SK-N-SH treated with all-trans-retinoic acid at 6 μM for 48 hours (cell line): ENCODE measurements at regions not wholly inside any gene's neighbourhood (a gene's known extent, or its start where the extent isn't known, plus 50 kb on each side); places are given as distances from the start of the nearest gene placed in this dataset.

ENCODE experiments used
- ARNTL ChIP-seq: fragments of 450-650 bp; formaldehyde crosslinking; IDR thresholded peaks from 2 replicates; pipeline ENCODE4 v1.5.0; 2020; ENCODE audit warnings: low read depth, mild to moderate bottlenecking, moderate library complexity, borderline replicate concordance
- BACH2 ChIP-seq: fragments of 250-450 bp; sonication (Bioruptor Pico); IDR thresholded peaks from 2 replicates; pipeline ENCODE4 v1.9.0; 2021; ENCODE audit warnings: mild to moderate bottlenecking, borderline replicate concordance
- GLIS3 ChIP-seq: fragments of 250-450 bp; sonication (Bioruptor Pico); IDR thresholded peaks from 2 replicates; pipeline ENCODE4 v1.5.0; 2020; ENCODE audit warnings: mild to moderate bottlenecking, moderate library complexity
- POU6F1 ChIP-seq: fragments of 250-450 bp; sonication (Bioruptor Pico); IDR thresholded peaks from 2 replicates; pipeline ENCODE4 v1.8.0; 2021; ENCODE audit warnings: low read depth, mild to moderate bottlenecking, moderate library complexity, borderline replicate concordance
- RARB ChIP-seq: fragments of 250-450 bp; sonication (Bioruptor Pico); IDR thresholded peaks from 2 replicates; pipeline ENCODE4 v1.8.0; 2021; ENCODE audit warnings: mild to moderate bottlenecking, moderate library complexity
- SNAI2 ChIP-seq: fragments of 250-450 bp; sonication (Bioruptor Pico); IDR thresholded peaks from 2 replicates; pipeline ENCODE4 v1.5.0; 2020; ENCODE audit warnings: mild to moderate bottlenecking, moderate library complexity
- TOX ChIP-seq: fragments of 250-450 bp; sonication (Bioruptor Pico); IDR thresholded peaks from 2 replicates; pipeline ENCODE4 v1.8.0; 2021; ENCODE audit warnings: mild to moderate bottlenecking, moderate library complexity, borderline replicate concordance
- TSHZ2 ChIP-seq: fragments of 250-450 bp; sonication (Bioruptor Pico); IDR thresholded peaks from 2 replicates; pipeline ENCODE4 v1.5.0; 2020; ENCODE audit warnings: mild to moderate bottlenecking, moderate library complexity
- ZFP30 ChIP-seq: fragments of 450-650 bp; formaldehyde crosslinking; IDR thresholded peaks from 2 replicates; pipeline ENCODE4 v1.5.0; 2022; ENCODE audit warnings: mild to moderate bottlenecking, moderate library complexity
- TF ChIP-seq, protein P1 (sequence below): fragments of 250-450 bp; sonication (Bioruptor Pico); IDR thresholded peaks from 2 replicates; pipeline ENCODE4 v1.8.0; 2020; ENCODE audit warnings: mild to moderate bottlenecking, moderate library complexity, borderline replicate concordance
- TF ChIP-seq, protein P2 (sequence below): fragments of 250-450 bp; sonication (Bioruptor Pico); IDR thresholded peaks from 2 replicates; pipeline ENCODE4 v1.5.1; 2020; ENCODE audit warnings: low read depth, mild to moderate bottlenecking, moderate library complexity
- TF ChIP-seq, protein P3 (sequence below): fragments of 250-450 bp; sonication (Bioruptor Pico); IDR thresholded peaks from 2 replicates; pipeline ENCODE4 v1.5.1; 2021; ENCODE audit warnings: mild to moderate bottlenecking, moderate library complexity

- TF ChIP-seq, protein P1, sequence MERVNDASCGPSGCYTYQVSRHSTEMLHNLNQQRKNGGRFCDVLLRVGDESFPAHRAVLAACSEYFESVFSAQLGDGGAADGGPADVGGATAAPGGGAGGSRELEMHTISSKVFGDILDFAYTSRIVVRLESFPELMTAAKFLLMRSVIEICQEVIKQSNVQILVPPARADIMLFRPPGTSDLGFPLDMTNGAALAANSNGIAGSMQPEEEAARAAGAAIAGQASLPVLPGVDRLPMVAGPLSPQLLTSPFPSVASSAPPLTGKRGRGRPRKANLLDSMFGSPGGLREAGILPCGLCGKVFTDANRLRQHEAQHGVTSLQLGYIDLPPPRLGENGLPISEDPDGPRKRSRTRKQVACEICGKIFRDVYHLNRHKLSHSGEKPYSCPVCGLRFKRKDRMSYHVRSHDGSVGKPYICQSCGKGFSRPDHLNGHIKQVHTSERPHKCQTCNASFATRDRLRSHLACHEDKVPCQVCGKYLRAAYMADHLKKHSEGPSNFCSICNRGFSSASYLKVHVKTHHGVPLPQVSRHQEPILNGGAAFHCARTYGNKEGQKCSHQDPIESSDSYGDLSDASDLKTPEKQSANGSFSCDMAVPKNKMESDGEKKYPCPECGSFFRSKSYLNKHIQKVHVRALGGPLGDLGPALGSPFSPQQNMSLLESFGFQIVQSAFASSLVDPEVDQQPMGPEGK (CRISPR knock-in tag) = no peak
- TF ChIP-seq GLIS3 (no peak), TSHZ2 (CRISPR knock-in tag) (no peak), SNAI2 (CRISPR knock-in tag) (no peak), ZFP30 (no peak), RARB (no peak), ARNTL (no peak), POU6F1 (CRISPR knock-in tag) (no peak), BACH2 (CRISPR knock-in tag) (no peak), TOX (CRISPR knock-in tag) (no peak)
- TF ChIP-seq, protein P2, sequence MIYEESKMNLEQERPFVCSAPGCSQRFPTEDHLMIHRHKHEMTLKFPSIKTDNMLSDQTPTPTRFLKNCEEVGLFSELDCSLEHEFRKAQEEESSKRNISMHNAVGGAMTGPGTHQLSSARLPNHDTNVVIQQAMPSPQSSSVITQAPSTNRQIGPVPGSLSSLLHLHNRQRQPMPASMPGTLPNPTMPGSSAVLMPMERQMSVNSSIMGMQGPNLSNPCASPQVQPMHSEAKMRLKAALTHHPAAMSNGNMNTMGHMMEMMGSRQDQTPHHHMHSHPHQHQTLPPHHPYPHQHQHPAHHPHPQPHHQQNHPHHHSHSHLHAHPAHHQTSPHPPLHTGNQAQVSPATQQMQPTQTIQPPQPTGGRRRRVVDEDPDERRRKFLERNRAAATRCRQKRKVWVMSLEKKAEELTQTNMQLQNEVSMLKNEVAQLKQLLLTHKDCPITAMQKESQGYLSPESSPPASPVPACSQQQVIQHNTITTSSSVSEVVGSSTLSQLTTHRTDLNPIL (CRISPR knock-in tag) = no peak
- TF ChIP-seq, protein P3, sequence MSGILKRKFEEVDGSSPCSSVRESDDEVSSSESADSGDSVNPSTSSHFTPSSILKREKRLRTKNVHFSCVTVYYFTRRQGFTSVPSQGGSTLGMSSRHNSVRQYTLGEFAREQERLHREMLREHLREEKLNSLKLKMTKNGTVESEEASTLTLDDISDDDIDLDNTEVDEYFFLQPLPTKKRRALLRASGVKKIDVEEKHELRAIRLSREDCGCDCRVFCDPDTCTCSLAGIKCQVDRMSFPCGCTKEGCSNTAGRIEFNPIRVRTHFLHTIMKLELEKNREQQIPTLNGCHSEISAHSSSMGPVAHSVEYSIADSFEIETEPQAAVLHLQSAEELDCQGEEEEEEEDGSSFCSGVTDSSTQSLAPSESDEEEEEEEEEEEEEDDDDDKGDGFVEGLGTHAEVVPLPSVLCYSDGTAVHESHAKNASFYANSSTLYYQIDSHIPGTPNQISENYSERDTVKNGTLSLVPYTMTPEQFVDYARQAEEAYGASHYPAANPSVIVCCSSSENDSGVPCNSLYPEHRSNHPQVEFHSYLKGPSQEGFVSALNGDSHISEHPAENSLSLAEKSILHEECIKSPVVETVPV = no peak
Measured at GRCh38 chr18:6564950-6565814, 150.5 kb upstream of the L3MBTL4 start.
